ENCODE measurements at regions not wholly inside any gene's neighbourhood (a gene's known extent, or its start where the extent isn't known, plus 50 kb on each side); places are given as distances from the start of the nearest gene placed in this dataset.

DNA sequence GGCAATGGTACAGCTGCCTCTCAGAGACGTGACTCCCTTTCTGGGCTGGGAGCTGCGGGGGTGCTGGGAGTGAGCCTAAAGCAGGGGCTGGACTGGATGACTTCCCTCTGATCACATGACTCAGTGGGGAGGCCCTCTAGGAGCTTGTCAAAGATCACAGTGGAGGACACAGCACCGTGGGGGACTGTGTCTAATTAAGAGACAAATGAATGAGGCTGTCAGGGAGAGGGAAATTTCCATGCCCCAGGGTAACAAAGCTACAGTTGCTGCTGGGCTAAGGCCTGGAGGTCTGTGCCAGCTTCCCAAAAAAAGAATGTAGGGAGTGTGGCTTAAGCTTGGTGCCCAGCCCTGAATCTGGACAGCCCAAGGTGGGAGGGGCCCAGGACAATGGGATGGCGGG lies 262.8 kb upstream of the PLET1 start:
- no peak overlapping the region for H3K4me3 Mint-ChIP-seq
- ChIA-PET CTCF (interaction anchor here (1.1 kb wide), 1 partner anchor 65 kb away, joined by 3 read pairs; no protein-coding TSS in a partner anchor), POLR2A (no interaction called here)
- no peak for DNase-seq
- H3K4me1 Mint-ChIP-seq (ENCODE audit: low read depth) = peaks cover 3% of the 10 kb centered on the region
- H3K36me3 Mint-ChIP-seq (ENCODE audit: low read depth) = no peaks in the 10 kb centered on the region
- ATAC-seq = no peak
- intact Hi-C loops (cut with micrococcal nuclease) = no loop called here
- no peaks in the 10 kb centered on the region for H3K9me3 Mint-ChIP-seq
- no peak overlapping the region for H3K27ac Mint-ChIP-seq
- peaks cover 5% of the 10 kb centered on the region for H3K27me3 Mint-ChIP-seq
- TF ChIP-seq, protein P1, sequence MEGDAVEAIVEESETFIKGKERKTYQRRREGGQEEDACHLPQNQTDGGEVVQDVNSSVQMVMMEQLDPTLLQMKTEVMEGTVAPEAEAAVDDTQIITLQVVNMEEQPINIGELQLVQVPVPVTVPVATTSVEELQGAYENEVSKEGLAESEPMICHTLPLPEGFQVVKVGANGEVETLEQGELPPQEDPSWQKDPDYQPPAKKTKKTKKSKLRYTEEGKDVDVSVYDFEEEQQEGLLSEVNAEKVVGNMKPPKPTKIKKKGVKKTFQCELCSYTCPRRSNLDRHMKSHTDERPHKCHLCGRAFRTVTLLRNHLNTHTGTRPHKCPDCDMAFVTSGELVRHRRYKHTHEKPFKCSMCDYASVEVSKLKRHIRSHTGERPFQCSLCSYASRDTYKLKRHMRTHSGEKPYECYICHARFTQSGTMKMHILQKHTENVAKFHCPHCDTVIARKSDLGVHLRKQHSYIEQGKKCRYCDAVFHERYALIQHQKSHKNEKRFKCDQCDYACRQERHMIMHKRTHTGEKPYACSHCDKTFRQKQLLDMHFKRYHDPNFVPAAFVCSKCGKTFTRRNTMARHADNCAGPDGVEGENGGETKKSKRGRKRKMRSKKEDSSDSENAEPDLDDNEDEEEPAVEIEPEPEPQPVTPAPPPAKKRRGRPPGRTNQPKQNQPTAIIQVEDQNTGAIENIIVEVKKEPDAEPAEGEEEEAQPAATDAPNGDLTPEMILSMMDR (IDR thresholded peaks at IDR 0.05) = no peak

DNA sequence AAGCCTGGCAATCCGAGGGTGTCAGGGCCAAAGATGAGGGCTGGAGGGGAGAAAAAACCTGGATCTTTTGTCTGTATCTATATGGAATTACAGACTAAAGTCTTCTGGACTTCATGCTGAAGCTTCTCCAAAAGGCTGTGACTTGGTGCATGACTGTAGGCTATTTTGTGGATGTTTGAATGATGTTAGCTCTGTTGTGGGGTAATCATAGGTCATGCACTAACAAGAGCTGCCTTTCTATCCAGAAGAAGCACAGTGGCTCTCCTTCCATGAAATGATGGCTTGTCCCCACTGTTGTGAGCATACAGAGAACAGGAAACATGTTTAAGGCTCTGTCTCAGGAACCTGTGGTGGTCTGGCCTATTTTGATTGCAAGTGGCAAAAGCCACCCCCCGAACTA lies 263.3 kb upstream of the PLET1 start:
- peaks cover 2% of the 10 kb centered on the region for H3K27me3 Mint-ChIP-seq
- H3K36me3 Mint-ChIP-seq (ENCODE audit: low read depth) = no peaks in the 10 kb centered on the region
- DNase-seq (no peak), ATAC-seq (no peak)
- TF ChIP-seq, protein P1 (IDR thresholded peaks at IDR 0.05) = no peak
- H3K9me3 Mint-ChIP-seq = no peaks in the 10 kb centered on the region
- H3K4me3 Mint-ChIP-seq = no peak overlapping the region
- POLR2A ChIA-PET = no interaction called here
- CTCF ChIA-PET = interaction anchor here (1.1 kb wide), 1 partner anchor 64 kb away, joined by 3 read pairs; no protein-coding TSS in a partner anchor
- intact Hi-C loops (cut with micrococcal nuclease) = no loop called here
- H3K4me1 Mint-ChIP-seq (ENCODE audit: low read depth) = peaks cover 3% of the 10 kb centered on the region
- no peak overlapping the region for H3K27ac Mint-ChIP-seq

DNA sequence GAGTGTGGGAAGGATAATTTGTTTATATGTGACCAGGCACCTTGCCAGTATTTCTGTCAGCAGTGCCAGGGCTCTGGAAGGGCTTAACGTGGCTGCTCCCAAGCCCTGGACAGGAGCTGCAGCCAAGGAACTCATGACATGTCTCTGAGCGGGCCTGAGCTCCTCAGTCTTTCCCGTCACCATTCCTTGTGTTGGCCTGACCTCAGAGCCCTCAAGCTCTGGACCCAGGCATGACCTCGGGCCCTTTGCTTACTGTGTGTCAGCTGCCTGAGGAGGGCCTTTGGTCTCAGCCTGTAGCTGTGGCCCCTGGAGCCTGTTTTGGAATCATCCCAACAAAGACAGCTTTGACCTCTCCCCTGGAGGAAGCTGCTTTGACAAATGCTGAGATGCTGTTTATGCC lies 264.1 kb upstream of the PLET1 start:
- Mint-ChIP-seq H3K36me3 (ENCODE audit: low read depth) (no peaks in the 10 kb centered on the region), H3K4me1 (ENCODE audit: low read depth) (peaks cover 3% of the 10 kb centered on the region), H3K4me3 (no peak overlapping the region), H3K27ac (no peak overlapping the region), H3K9me3 (no peaks in the 10 kb centered on the region), H3K27me3 (peaks cover 2% of the 10 kb centered on the region)
- TF ChIP-seq, protein P1 (IDR thresholded peaks at IDR 0.05) = no peak
- ATAC-seq (no peak), DNase-seq (no peak)
- POLR2A ChIA-PET = no interaction called here
- intact Hi-C loops (cut with micrococcal nuclease) = no loop called here
- CTCF ChIA-PET = no interaction called here

DNA sequence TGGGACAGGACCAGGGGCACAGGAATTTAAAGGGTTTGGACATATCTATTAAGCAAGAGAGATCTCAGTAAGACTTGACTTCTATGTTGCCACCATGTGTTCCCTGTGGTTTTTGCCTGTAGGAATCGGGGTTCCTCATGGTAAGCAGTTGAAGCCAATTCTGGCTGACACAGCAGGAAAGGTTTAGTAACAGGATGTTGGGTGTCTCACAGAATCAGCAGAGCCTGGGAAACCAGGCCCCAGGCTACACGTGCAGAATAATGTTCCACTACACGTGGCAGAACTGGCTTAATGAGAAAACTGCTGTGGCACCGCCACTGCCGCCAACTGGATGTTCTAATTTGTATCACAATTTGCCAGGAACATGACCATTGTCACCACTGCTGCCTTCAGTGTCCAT lies 264.6 kb upstream of the PLET1 start:
- no peaks in the 10 kb centered on the region for H3K36me3 Mint-ChIP-seq (ENCODE audit: low read depth)
- no peak overlapping the region for H3K4me3 Mint-ChIP-seq
- DNase-seq = no peak
- intact Hi-C loops (cut with micrococcal nuclease) = no loop called here
- peaks cover 3% of the 10 kb centered on the region for H3K4me1 Mint-ChIP-seq (ENCODE audit: low read depth)
- POLR2A ChIA-PET = no interaction called here
- peaks cover 2% of the 10 kb centered on the region for H3K27me3 Mint-ChIP-seq
- TF ChIP-seq, protein P1 (IDR thresholded peaks at IDR 0.05) = no peak
- CTCF ChIA-PET = no interaction called here
- no peaks in the 10 kb centered on the region for H3K9me3 Mint-ChIP-seq
- no peak overlapping the region for H3K27ac Mint-ChIP-seq
- ATAC-seq = no peak

DNA sequence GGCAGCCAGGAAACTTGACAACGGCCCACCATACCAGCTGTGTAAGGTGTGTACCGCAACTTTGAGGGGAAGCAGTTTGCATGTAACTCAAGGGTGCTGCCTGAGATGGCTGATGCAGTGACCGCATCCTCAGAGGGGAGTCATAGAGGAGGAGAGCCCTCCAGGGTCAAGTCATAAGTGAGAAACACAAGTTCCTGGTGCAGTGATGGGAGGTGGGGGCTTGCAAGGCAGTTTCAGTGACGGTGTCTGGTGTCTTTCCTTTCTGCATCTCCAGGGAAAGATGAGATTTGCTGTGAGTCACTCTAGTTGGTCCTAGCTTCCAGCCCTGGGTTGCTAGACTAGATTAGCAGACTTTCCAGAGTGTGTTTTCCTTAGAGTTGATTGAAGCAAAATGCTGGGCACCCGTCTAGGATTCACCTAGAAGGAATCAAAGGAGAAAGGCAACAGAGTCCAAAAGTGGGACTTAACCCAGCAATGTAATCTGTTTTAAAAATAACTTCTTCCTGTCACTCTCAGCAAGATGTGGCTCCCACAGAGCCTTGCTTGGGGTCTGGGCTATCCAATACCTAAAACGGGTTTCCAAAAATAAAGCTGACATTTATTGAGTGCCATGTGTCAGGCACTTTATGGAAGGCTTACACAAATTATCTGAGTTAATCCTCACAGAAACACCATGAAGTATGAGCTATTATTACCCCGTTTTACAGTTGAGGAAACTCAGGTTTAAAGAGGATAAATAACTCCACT lies 265.4 kb upstream of the PLET1 start:
- Mint-ChIP-seq H3K4me3 (no peak overlapping the region), H3K36me3 (ENCODE audit: low read depth) (no peaks in the 10 kb centered on the region), H3K4me1 (ENCODE audit: low read depth) (peaks cover 3% of the 10 kb centered on the region), H3K9me3 (no peaks in the 10 kb centered on the region), H3K27me3 (peaks cover 2% of the 10 kb centered on the region), H3K27ac (no peak overlapping the region)
- DNase-seq (peak; percentile 9), ATAC-seq (peak; percentile 68)
- TF ChIP-seq, protein P1 (IDR thresholded peaks at IDR 0.05) = no peak
- ChIA-PET CTCF (interaction anchor here (0.6 to 1.2 kb wide), 2 partner anchors 9 to 383 kb away, joined by 3 to 4 read pairs; no protein-coding TSS in a partner anchor), POLR2A (no interaction called here)
- intact Hi-C loops (cut with micrococcal nuclease) = no loop called here

Measured in activated CD8-positive, alpha-beta T cell treated with anti-CD3 and anti-CD28 coated beads for 36 hours (primary cell).